ENCODE measurements at regions not wholly inside any gene's neighbourhood (a gene's known extent, or its start where the extent isn't known, plus 50 kb on each side); places are given as distances from the start of the nearest gene placed in this dataset.

GRCh38 chr4:113846433-113846832, 84.9 kb upstream of the CAMK2D start:
- TF ChIP-seq CTCF (IDR thresholded peaks at IDR 0.05): no peak
- TF ChIP-seq EP300 (IDR thresholded peaks at IDR 0.05; ENCODE audit: low read depth): no peak
- no peak for TF ChIP-seq POLR2A (IDR thresholded peaks at IDR 0.05)
- TF ChIP-seq POLR2AphosphoS5 (IDR thresholded peaks at IDR 0.05): no peak

Data from transverse colon (tissue), 4 donors.